Sigmoid colon (tissue), 6 donors: ENCODE measurements at regions not wholly inside any gene's neighbourhood (a gene's known extent, or its start where the extent isn't known, plus 50 kb on each side); places are given as distances from the start of the nearest gene placed in this dataset.

Experiments
- DNase-seq: peaks from one replicate; pipeline ENCODE4 v3.0.0-alpha.2; 2019
- H3K27ac ChIP-seq, 4 donors: fragments of 200-600 bp; sonication (generic); one replicate each; pipeline ENCODE4 v1.5.1; 2016 to 2019; ENCODE audit warnings: mild to moderate bottlenecking in 1 of 4
- H3K27me3 ChIP-seq, 3 donors: fragments of 200-600 bp; sonication (generic); one replicate each; pipeline ENCODE4 v1.5.1; 2019; ENCODE audit warnings: mild to moderate bottlenecking in 1 of 3
- H3K36me3 ChIP-seq, 4 donors: fragments of 200-600 bp; sonication (generic); one replicate each; pipeline ENCODE4 v1.5.1; 2016 to 2019
- H3K4me1 ChIP-seq, 4 donors: fragments of 200-600 bp; sonication (generic); one replicate each; pipeline ENCODE4 v1.5.1; 2017 to 2019
- H3K4me3 ChIP-seq, 4 donors: fragments of 200-600 bp; sonication (generic); one replicate each; pipeline ENCODE4 v1.5.1; 2017 to 2019; ENCODE audit warnings: mild to moderate bottlenecking in 2 of 4, moderate library complexity in 1 of 4
- H3K9me3 ChIP-seq, 4 donors: fragments of 200-600 bp in 3 of 4; sonication (generic) in 3 of 4; one replicate each; pipeline versions ENCODE4 v1.5.1 to v1.6.1; 2013 to 2019
- CTCF ChIP-seq, 4 experiments: fragments of 450-650 bp in 3 of 4; fragments of 200-600 bp in 1 of 4; IDR thresholded peaks; one replicate each; pipeline ENCODE4 v1.5.1; 2016 to 2019; ENCODE audit warnings: antibody characterized with exemption in 4 of 4, mild to moderate bottlenecking in 3 of 4, moderate library complexity in 2 of 4
- EP300 ChIP-seq, 4 donors: sonication (generic); formaldehyde crosslinking; IDR thresholded peaks; one replicate each; pipeline ENCODE4 v1.6.1; 2017; ENCODE audit warnings: antibody characterized with exemption in 4 of 4
- POLR2A ChIP-seq, 2 donors: fragments of 450-650 bp; IDR thresholded peaks; one replicate each; pipeline ENCODE4 v1.6.1; 2016; ENCODE audit warnings: antibody characterized with exemption in 2 of 2, mild to moderate bottlenecking in 2 of 2, moderate library complexity in 2 of 2
- POLR2AphosphoS5 ChIP-seq, 4 donors: sonication (generic); formaldehyde crosslinking; IDR thresholded peaks; one replicate each; pipeline ENCODE4 v1.6.1; 2017; ENCODE audit warnings: antibody characterized with exemption in 4 of 4
- WGBS, 2 donors: extraction: QIAGEN DNeasy Blood & Tissue Kit; methylation state at CpG; one replicate each; pipeline ENCODE4 v1.1.7; 2013; 5-methylcytosine and 5-hydroxymethylcytosine counted together
- intact Hi-C: fragments of 100-400 bp; cut with DNase I; formaldehyde crosslinking; loops from one replicate; pipeline ENCODE4 v1.15.1; 2023
- donor health status: healthy with polysubstance abuse.
- donor health status: healthy.

DNA sequence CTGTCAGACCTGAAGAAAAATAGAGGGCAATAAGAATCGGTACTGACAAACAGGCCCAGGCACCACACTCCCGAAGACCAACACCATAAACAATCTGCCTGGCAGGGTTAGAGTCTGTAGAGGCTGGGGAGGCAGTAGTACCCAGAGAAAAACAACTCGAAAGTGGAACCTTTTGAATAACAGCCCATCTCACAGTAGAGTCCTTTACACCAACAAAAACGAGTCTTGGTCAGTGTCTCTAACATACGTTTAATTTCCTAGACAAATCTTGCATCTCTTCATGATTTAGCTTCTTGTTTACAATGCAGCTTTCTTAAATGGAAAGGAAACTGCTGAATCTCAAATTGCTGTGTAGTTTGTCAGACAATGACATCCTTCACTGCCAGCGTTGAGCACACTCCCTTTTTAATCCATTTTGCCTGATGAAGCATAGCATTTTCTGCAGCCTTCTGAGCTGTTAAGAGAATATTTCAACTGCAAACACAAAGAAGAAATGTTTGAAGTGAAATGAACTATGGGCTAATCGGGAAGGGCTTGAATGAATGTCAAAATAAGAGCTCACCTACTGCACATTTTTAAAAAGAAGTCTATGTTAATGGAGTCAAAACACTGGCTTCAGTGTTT, 73.1 kb upstream of the DSG1 start:
- TF ChIP-seq POLR2AphosphoS5 (IDR thresholded peaks at IDR 0.05) (no peak), CTCF (IDR thresholded peaks at IDR 0.05) (no peak), EP300 (IDR thresholded peaks at IDR 0.05) (no peak), POLR2A (IDR thresholded peaks at IDR 0.05) (no peak)
- H3K4me1 ChIP-seq = peaks cover 0 to 3% (median 0%) of the 10 kb centered on the region in 4 donors
- no peak for DNase-seq
- 10 to 42% methylated on average over 7 of the region's 7 CpGs for WGBS, 2 donors
- H3K4me3 ChIP-seq = no peak overlapping the region
- H3K36me3 ChIP-seq = no peaks in the 10 kb centered on the region
- H3K27me3 ChIP-seq = no peaks in the 10 kb centered on the region
- intact Hi-C loops = no loop called here
- no peak overlapping the region for H3K27ac ChIP-seq
- no peaks in the 10 kb centered on the region for H3K9me3 ChIP-seq

DNA sequence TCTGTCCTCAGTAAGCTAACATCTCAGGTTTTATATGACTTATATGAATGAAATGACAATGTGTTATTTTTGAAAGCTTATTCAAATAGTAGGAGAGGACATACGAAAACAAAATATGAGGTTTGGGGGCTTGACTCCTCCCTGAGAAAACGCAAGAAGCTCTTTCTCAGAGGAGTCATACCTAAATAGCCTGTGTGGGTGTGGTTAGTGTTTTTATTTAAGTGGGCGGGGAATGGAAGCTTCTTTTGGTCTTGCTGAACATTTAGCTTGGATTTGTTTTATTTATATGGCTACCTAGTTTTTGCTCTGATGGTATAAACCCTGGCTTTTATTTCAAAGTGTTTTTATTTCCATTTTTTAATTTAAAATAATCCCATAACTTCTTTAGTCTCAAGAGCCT, 72.1 kb upstream of the DSG1 start:
- no peaks in the 10 kb centered on the region for H3K9me3 ChIP-seq
- intact Hi-C loops = no loop called here
- WGBS, 2 donors = 20 to 66% methylated on average over 3 of the region's 3 CpGs
- H3K27me3 ChIP-seq = no peaks in the 10 kb centered on the region
- H3K4me1 ChIP-seq = peaks cover 0 to 3% (median 0%) of the 10 kb centered on the region in 4 donors
- no peak overlapping the region for H3K27ac ChIP-seq
- H3K36me3 ChIP-seq = no peaks in the 10 kb centered on the region
- no peak overlapping the region for H3K4me3 ChIP-seq
- DNase-seq = no peak
- TF ChIP-seq CTCF (IDR thresholded peaks at IDR 0.05) (no peak), POLR2A (IDR thresholded peaks at IDR 0.05) (no peak), POLR2AphosphoS5 (IDR thresholded peaks at IDR 0.05) (no peak), EP300 (IDR thresholded peaks at IDR 0.05) (no peak)

DNA sequence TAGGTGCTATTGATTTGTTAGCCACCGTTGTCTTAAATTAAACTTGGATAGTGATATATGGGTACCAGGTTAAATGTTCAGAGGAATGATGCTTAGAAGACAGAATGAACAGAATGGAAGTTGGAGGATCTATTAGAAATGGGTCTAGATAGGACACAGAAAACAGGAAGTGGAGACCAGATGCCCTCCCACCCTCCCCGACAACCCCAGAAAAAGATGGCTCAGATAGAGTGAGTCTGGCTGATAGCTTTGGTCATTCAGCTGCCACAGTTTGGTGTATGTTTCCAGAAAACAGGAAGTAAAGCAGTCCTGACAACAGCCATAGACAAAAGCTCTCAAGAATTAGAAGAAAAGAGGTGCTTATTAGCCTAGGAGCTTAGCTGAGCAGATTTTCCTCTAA, 71.5 kb upstream of the DSG1 start:
- TF ChIP-seq CTCF (IDR thresholded peaks at IDR 0.05) (no peak), POLR2AphosphoS5 (IDR thresholded peaks at IDR 0.05) (no peak), POLR2A (IDR thresholded peaks at IDR 0.05) (no peak), EP300 (IDR thresholded peaks at IDR 0.05) (no peak)
- intact Hi-C loops = no loop called here
- Histone ChIP-seq H3K27ac (no peak overlapping the region), H3K36me3 (no peaks in the 10 kb centered on the region), H3K4me1 (peaks cover 0 to 5% (median 2%) of the 10 kb centered on the region in 4 donors), H3K9me3 (no peaks in the 10 kb centered on the region), H3K27me3 (no peaks in the 10 kb centered on the region), H3K4me3 (no peak overlapping the region)
- no peak for DNase-seq
- 69 to 82% methylated on average over 2 of the region's 2 CpGs for WGBS, 2 donors

DNA sequence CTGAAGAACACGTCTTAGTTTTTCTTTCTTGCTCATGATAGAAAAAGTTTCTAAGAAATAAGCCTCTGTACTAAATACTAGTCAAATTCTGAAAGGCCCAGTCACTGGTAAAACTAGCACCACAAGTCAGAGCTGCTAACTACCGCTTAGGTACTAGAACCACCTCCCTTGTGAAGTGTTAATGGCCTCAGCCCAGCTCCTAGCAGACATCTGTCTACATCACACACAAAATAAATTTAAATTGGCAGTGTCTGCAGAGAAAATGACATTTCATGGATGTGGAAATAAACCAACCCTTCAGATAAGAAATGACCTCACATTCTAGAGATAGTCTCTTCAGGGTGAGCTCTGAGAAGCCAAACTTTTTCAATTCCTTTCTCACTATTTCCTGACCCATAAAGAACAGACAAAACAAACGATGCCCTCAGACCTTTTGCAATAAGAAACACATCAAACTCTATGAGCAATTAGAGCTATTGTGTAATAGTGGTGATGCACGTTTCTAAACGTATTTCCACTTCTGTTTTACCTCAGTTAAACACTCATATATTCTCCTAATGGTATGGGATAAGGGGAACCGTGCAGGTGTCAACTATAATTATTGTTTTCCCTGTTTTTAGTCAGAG, 70.3 kb upstream of the DSG1 start:
- TF ChIP-seq POLR2AphosphoS5 (IDR thresholded peaks at IDR 0.05) (no peak), EP300 (IDR thresholded peaks at IDR 0.05) (no peak), POLR2A (IDR thresholded peaks at IDR 0.05) (no peak), CTCF (IDR thresholded peaks at IDR 0.05) (no peak)
- H3K27ac ChIP-seq = no peak overlapping the region
- DNase-seq = no peak
- H3K4me1 ChIP-seq = peaks cover 0 to 5% (median 2%) of the 10 kb centered on the region in 4 donors
- no peaks in the 10 kb centered on the region for H3K9me3 ChIP-seq
- no peak overlapping the region for H3K4me3 ChIP-seq
- 67% methylated on average over 6 of the region's 6 CpGs for WGBS, 2 donors
- H3K27me3 ChIP-seq = no peaks in the 10 kb centered on the region
- intact Hi-C loops = no loop called here
- H3K36me3 ChIP-seq = no peaks in the 10 kb centered on the region
